Activated CD8-positive, alpha-beta memory T cell treated with anti-CD3 and anti-CD28 coated beads, Interleukin-2, amount 50 U/mL, for 1 hour (primary cell): ENCODE measurements at regions not wholly inside any gene's neighbourhood (a gene's known extent, or its start where the extent isn't known, plus 50 kb on each side); places are given as distances from the start of the nearest gene placed in this dataset.

Experiments used
- DNase-seq: peaks from one replicate; pipeline ENCODE4 v3.0.0-alpha.2; 2020; ENCODE audit errors: extremely low read depth

GRCh38 chr2:16824472-16824871 is 158.8 kb upstream of the CYRIA start:
- DNase-seq: no peak

GRCh38 chr2:16821692-16822091 is 156.1 kb upstream of the CYRIA start:
- DNase-seq: no peak

GRCh38 chr2:16818203-16818556 is 152.5 kb upstream of the CYRIA start:
- no peak for DNase-seq

- DNase-seq: no peak
Observed at GRCh38 chr2:16817305-16818202, 151.9 kb upstream of the CYRIA start.

- DNase-seq: no peak
Observed at GRCh38 chr2:16816522-16816921, 150.9 kb upstream of the CYRIA start.

- DNase-seq: no peak
Observed at GRCh38 chr2:16816016-16816415, 150.4 kb upstream of the CYRIA start.

GRCh38 chr2:16813593-16813992 is 148.0 kb upstream of the CYRIA start:
- no peak for DNase-seq

- DNase-seq: no peak
Observed at GRCh38 chr2:16798472-16798871, 132.8 kb upstream of the CYRIA start.

- no peak for DNase-seq
Observed at GRCh38 chr2:16791496-16791895, 125.9 kb upstream of the CYRIA start.

- no peak for DNase-seq
Observed at GRCh38 chr2:16785149-16785548, 119.5 kb upstream of the CYRIA start.

- DNase-seq: no peak
Observed at GRCh38 chr2:16784652-16785051, 119.0 kb upstream of the CYRIA start.

GRCh38 chr2:16777123-16777870 is 111.7 kb upstream of the CYRIA start:
- DNase-seq: no peak

- no peak for DNase-seq
Observed at GRCh38 chr2:16775899-16776231, 110.2 kb upstream of the CYRIA start.

GRCh38 chr2:16774980-16775898 is 109.6 kb upstream of the CYRIA start:
- DNase-seq: no peak

- DNase-seq: no peak
Observed at GRCh38 chr2:16774091-16774490, 108.5 kb upstream of the CYRIA start.

GRCh38 chr2:16773080-16773713 is 107.6 kb upstream of the CYRIA start:
- DNase-seq: no peak

- no peak for DNase-seq
Observed at GRCh38 chr2:16767789-16768476, 102.3 kb upstream of the CYRIA start.

- no peak for DNase-seq
Observed at GRCh38 chr2:16765356-16765755, 99.7 kb upstream of the CYRIA start.

- no peak for DNase-seq
Observed at GRCh38 chr2:16764487-16764886, 98.9 kb upstream of the CYRIA start.

GRCh38 chr2:16763493-16763899 is 97.9 kb upstream of the CYRIA start:
- DNase-seq: no peak

GRCh38 chr2:16763056-16763455 is 97.4 kb upstream of the CYRIA start:
- DNase-seq: no peak
